Mammary epithelial cell (primary cell): ENCODE measurements at regions not wholly inside any gene's neighbourhood (a gene's known extent, or its start where the extent isn't known, plus 50 kb on each side); places are given as distances from the start of the nearest gene placed in this dataset.

Experiments
- EZH2 ChIP-seq: IDR thresholded peaks from 2 replicates; pipeline ENCODE4 v1.6.1; 2012; ENCODE audit warnings: low read length, inconsistent platforms, borderline replicate concordance
- TF ChIP-seq, protein P1 (sequence below), 2 donors: IDR thresholded peaks in 1 of 2; conservative IDR thresholded peaks in 1 of 2; 2 replicates each; pipeline ENCODE4 v1.5.1; 2011 to 2012; ENCODE audit warnings: inconsistent platforms in 2 of 2, low read length in 2 of 2, mild to moderate bottlenecking in 2 of 2, control low read depth in 1 of 2, low read depth in 1 of 2; ENCODE audit not compliant: insufficient read depth in 1 of 2; ENCODE audit errors: extremely low read depth in 1 of 2

DNA sequence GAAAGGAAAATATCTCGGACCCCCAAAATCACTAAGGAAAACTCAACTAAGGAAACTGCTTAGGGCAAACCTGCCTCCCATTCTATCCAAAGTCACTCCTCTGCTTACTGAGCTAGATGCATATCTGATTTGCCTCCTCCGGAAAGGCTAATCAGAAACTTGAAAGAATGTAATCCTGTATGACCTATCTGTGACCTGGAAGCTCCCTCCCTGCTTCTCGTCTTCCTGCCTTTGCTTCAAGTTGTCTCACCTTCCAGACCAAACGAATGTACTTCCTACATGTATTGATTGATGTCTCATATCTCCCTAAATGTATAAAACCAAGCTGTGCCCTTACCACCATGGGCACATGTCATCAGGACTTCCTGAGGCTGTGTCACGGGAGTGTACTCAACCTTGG is 58.1 kb upstream of the SEC61G start:
- TF ChIP-seq, protein P1, sequence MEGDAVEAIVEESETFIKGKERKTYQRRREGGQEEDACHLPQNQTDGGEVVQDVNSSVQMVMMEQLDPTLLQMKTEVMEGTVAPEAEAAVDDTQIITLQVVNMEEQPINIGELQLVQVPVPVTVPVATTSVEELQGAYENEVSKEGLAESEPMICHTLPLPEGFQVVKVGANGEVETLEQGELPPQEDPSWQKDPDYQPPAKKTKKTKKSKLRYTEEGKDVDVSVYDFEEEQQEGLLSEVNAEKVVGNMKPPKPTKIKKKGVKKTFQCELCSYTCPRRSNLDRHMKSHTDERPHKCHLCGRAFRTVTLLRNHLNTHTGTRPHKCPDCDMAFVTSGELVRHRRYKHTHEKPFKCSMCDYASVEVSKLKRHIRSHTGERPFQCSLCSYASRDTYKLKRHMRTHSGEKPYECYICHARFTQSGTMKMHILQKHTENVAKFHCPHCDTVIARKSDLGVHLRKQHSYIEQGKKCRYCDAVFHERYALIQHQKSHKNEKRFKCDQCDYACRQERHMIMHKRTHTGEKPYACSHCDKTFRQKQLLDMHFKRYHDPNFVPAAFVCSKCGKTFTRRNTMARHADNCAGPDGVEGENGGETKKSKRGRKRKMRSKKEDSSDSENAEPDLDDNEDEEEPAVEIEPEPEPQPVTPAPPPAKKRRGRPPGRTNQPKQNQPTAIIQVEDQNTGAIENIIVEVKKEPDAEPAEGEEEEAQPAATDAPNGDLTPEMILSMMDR (conservative IDR thresholded peaks at IDR 0.05 in 1 of 2, IDR thresholded peaks at IDR 0.05 in 1 of 2; ENCODE audit: extremely low read depth in 1 of 2, insufficient read depth in 1 of 2, low read depth in 1 of 2, low read length in 2 of 2), result no peak
- TF ChIP-seq EZH2, result no peak
